ENCODE measurements at regions not wholly inside any gene's neighbourhood (a gene's known extent, or its start where the extent isn't known, plus 50 kb on each side); places are given as distances from the start of the nearest gene placed in this dataset.

- TF ChIP-seq EZH2 (IDR thresholded peaks at IDR 0.05; ENCODE audit: borderline replicate concordance, low read depth, low read length, severe bottlenecking): no peak
- TF ChIP-seq CTCF (IDR thresholded peaks at IDR 0.05; ENCODE audit: borderline replicate concordance, extremely low read depth, low read length, poor library complexity, severe bottlenecking): no peak
Measured at GRCh38 chr2:67776276-67776675, 286.5 kb downstream of the C1D start.

Measured in DND-41 (cell line).